ENCODE measurements at regions not wholly inside any gene's neighbourhood (a gene's known extent, or its start where the extent isn't known, plus 50 kb on each side); places are given as distances from the start of the nearest gene placed in this dataset.

GRCh38 chr11:122317305-122317704, 201.3 kb upstream of the BLID start:
- TF ChIP-seq PPARA (CRISPR knock-in tag; IDR thresholded peaks at IDR 0.05; ENCODE audit: borderline replicate concordance) (no peak), PATZ1 (CRISPR knock-in tag; IDR thresholded peaks at IDR 0.05; ENCODE audit: borderline replicate concordance) (no peak), RARB (CRISPR knock-in tag; IDR thresholded peaks at IDR 0.05) (no peak), CREB5 (CRISPR knock-in tag; IDR thresholded peaks at IDR 0.05; ENCODE audit: low read depth) (no peak), OSR1 (CRISPR knock-in tag; IDR thresholded peaks at IDR 0.05) (no peak), TCF4 (CRISPR knock-in tag; IDR thresholded peaks at IDR 0.05; ENCODE audit: borderline replicate concordance) (no peak), ZNF70 (CRISPR knock-in tag; IDR thresholded peaks at IDR 0.05) (no peak), POU6F1 (CRISPR knock-in tag; IDR thresholded peaks at IDR 0.05; ENCODE audit: borderline replicate concordance, low read depth) (no peak), BACH2 (CRISPR knock-in tag; IDR thresholded peaks at IDR 0.05; ENCODE audit: borderline replicate concordance) (no peak), GLIS3 (CRISPR knock-in tag; IDR thresholded peaks at IDR 0.05) (no peak), ARNTL (CRISPR knock-in tag; IDR thresholded peaks at IDR 0.05; ENCODE audit: borderline replicate concordance, low read depth) (no peak), ZFP3 (CRISPR knock-in tag; IDR thresholded peaks at IDR 0.05) (no peak), ZC3H10 (CRISPR knock-in tag; IDR thresholded peaks at IDR 0.05) (no peak), ISL1 (CRISPR knock-in tag; IDR thresholded peaks at IDR 0.05) (no peak)

Data from SK-N-SH treated with all-trans-retinoic acid at 6 μM for 48 hours (cell line).